ENCODE measurements at regions not wholly inside any gene's neighbourhood (a gene's known extent, or its start where the extent isn't known, plus 50 kb on each side); places are given as distances from the start of the nearest gene placed in this dataset.
"Not testable (repeated sequence)": the region's sequence is repeated elsewhere in the genome, so short reads cannot be mapped to it uniquely, and the experiment has no call there.

- DNase-seq; H3K9ac ChIP-seq (ENCODE audit: low read depth, low read length); POLR2A ChIA-PET (ENCODE audit: unreplicated experiment); H3K4me3 ChIP-seq (ENCODE audit: insufficient read depth, low read depth, low read length); H3K14ac ChIP-seq (replicated peaks; ENCODE audit: low read depth, low read length); H2BK20ac ChIP-seq (ENCODE audit: low read depth, low read length); H4K5ac ChIP-seq (ENCODE audit: low read depth, low read length); H3K9me3 ChIP-seq (ENCODE audit: control insufficient read depth, insufficient read depth, low read length); H2AFZ ChIP-seq (replicated peaks; ENCODE audit: low read length, poor library complexity); H2AK5ac ChIP-seq (ENCODE audit: low read depth, low read length); H2AK9ac ChIP-seq (replicated peaks; ENCODE audit: low read depth, low read length, poor library complexity); H3K56ac ChIP-seq (ENCODE audit: extremely low read depth, insufficient read depth, low read length); intact Hi-C loops (cut with micrococcal nuclease); H4K20me1 ChIP-seq (ENCODE audit: insufficient read depth, low read length); H3K36me3 ChIP-seq (ENCODE audit: control insufficient read depth, insufficient read depth, low read length); H3K4me2 ChIP-seq (ENCODE audit: low read depth, low read length); H3K18ac ChIP-seq (ENCODE audit: low read depth, low read length); H4K8ac ChIP-seq (ENCODE audit: low read depth in 2 of 2, low read length in 2 of 2); in situ Hi-C loops (cut with MboI; ENCODE audit: low sequenced_read_pairs); H3K79me1 ChIP-seq (ENCODE audit: low read depth in 1 of 2, low read length in 2 of 2); H2BK5ac ChIP-seq (ENCODE audit: low read depth, low read length, poor library complexity, severe bottlenecking); H2BK120ac ChIP-seq (ENCODE audit: low read depth, low read length); BruUV-seq (replicated peaks); H3K4ac ChIP-seq (ENCODE audit: low read depth, low read length); H3K4me1 ChIP-seq (ENCODE audit: control insufficient read depth, insufficient read depth, low read length); H3K23ac ChIP-seq (ENCODE audit: low read depth, low read length); H2BK15ac ChIP-seq (ENCODE audit: low read depth, low read length); CTCF ChIA-PET; dilution Hi-C loops (cut with HindIII; ENCODE audit: low sequenced_read_pairs, unreplicated experiment); H3K9me1 ChIP-seq (ENCODE audit: insufficient read depth, low read length); ATAC-seq (ENCODE audit: low read depth); H4K91ac ChIP-seq (ENCODE audit: insufficient read depth, low read depth, low read length); H3K27ac ChIP-seq (ENCODE audit: insufficient read depth, low read length); H3K27me3 ChIP-seq (ENCODE audit: control insufficient read depth, insufficient read depth, low read length): not testable (repeated sequence)
- 57% methylated on average over 1 of the region's 4 CpGs; no CpG with 5 or more reads in 1 of the 2 experiments for WGBS, 2 experiments (ENCODE audit: extremely low coverage in 2 of 2, insufficient read length in 1 of 2)
Measured at GRCh38 chr13:18738086-18738485, 443.5 kb downstream of the TUBA3C start.

- DNase-seq; CTCF ChIA-PET; H3K36me3 ChIP-seq (ENCODE audit: control insufficient read depth, insufficient read depth, low read length); H3K9me1 ChIP-seq (ENCODE audit: insufficient read depth, low read length); H2BK5ac ChIP-seq (ENCODE audit: low read depth, low read length, poor library complexity, severe bottlenecking); H3K27ac ChIP-seq (ENCODE audit: insufficient read depth, low read length); H3K4me2 ChIP-seq (ENCODE audit: low read depth, low read length); H3K4me3 ChIP-seq (ENCODE audit: insufficient read depth, low read depth, low read length); dilution Hi-C loops (cut with HindIII; ENCODE audit: low sequenced_read_pairs, unreplicated experiment); POLR2A ChIA-PET (ENCODE audit: unreplicated experiment); H2AK9ac ChIP-seq (replicated peaks; ENCODE audit: low read depth, low read length, poor library complexity); H3K79me1 ChIP-seq (ENCODE audit: low read depth in 1 of 2, low read length in 2 of 2); intact Hi-C loops (cut with micrococcal nuclease); H4K91ac ChIP-seq (ENCODE audit: insufficient read depth, low read depth, low read length); H3K18ac ChIP-seq (ENCODE audit: low read depth, low read length); H2AFZ ChIP-seq (replicated peaks; ENCODE audit: low read length, poor library complexity); H4K5ac ChIP-seq (ENCODE audit: low read depth, low read length); in situ Hi-C loops (cut with MboI; ENCODE audit: low sequenced_read_pairs); H2AK5ac ChIP-seq (ENCODE audit: low read depth, low read length); H3K9ac ChIP-seq (ENCODE audit: low read depth, low read length); H3K4ac ChIP-seq (ENCODE audit: low read depth, low read length); H3K56ac ChIP-seq (ENCODE audit: extremely low read depth, insufficient read depth, low read length); H2BK20ac ChIP-seq (ENCODE audit: low read depth, low read length); H2BK120ac ChIP-seq (ENCODE audit: low read depth, low read length); H3K14ac ChIP-seq (replicated peaks; ENCODE audit: low read depth, low read length); H2BK15ac ChIP-seq (ENCODE audit: low read depth, low read length); H4K8ac ChIP-seq (ENCODE audit: low read depth in 2 of 2, low read length in 2 of 2); H3K4me1 ChIP-seq (ENCODE audit: control insufficient read depth, insufficient read depth, low read length); H3K23ac ChIP-seq (ENCODE audit: low read depth, low read length); H3K27me3 ChIP-seq (ENCODE audit: control insufficient read depth, insufficient read depth, low read length); H3K9me3 ChIP-seq (ENCODE audit: control insufficient read depth, insufficient read depth, low read length); BruUV-seq (replicated peaks); ATAC-seq (ENCODE audit: low read depth); H4K20me1 ChIP-seq (ENCODE audit: insufficient read depth, low read length): not testable (repeated sequence)
- 93% methylated on average over 3 of the region's 17 CpGs; no CpG with 5 or more reads in 1 of the 2 experiments for WGBS, 2 experiments (ENCODE audit: extremely low coverage in 2 of 2, insufficient read length in 1 of 2)
Measured at GRCh38 chr13:18727138-18727537, 454.5 kb downstream of the TUBA3C start.
